ENCODE measurements at regions not wholly inside any gene's neighbourhood (a gene's known extent, or its start where the extent isn't known, plus 50 kb on each side); places are given as distances from the start of the nearest gene placed in this dataset.

GRCh38 chr1:22289307-22289995 is 146.6 kb upstream of the WNT4 start:
- no peaks in the 10 kb centered on the region for H3F3A ChIP-seq (ENCODE audit: control insufficient read depth, insufficient read depth)

DNA sequence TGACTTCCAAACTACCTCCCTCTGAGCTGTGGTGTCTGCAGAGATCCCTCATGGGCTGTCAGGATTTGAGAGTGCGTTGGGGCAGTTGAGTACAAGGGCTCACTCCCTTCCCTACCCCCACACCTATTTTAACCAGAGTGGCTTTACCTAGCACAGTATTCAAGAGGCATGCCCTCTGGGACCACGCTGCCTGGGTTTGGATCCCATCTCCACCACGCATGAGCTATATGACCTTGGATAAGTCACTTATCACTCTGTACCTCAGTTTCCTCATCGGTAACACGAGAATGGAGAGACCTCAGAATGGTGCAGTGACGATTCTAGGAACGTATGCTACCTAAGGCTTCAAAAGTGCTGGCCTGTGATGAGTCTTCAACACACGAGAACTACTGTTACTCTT is 147.3 kb upstream of the WNT4 start:
- H4K20me1 ChIP-seq (ENCODE audit: control insufficient read depth, insufficient read depth, low read depth, low read length): no peaks in the 10 kb centered on the region
- no peaks in the 10 kb centered on the region for H3K79me2 ChIP-seq (ENCODE audit: control insufficient read depth, low read length)
- H3K9me3 ChIP-seq (ENCODE audit: control insufficient read depth, insufficient read depth, low read length): no peaks in the 10 kb centered on the region
- H3K4me1 ChIP-seq (ENCODE audit: control insufficient read depth, low read length): no peaks in the 10 kb centered on the region
- H3K27ac ChIP-seq (ENCODE audit: low read depth, low read length): no peak overlapping the region
- no peaks in the 10 kb centered on the region for H3K27me3 ChIP-seq (ENCODE audit: control insufficient read depth, low read length)
- TF ChIP-seq, protein P1, sequence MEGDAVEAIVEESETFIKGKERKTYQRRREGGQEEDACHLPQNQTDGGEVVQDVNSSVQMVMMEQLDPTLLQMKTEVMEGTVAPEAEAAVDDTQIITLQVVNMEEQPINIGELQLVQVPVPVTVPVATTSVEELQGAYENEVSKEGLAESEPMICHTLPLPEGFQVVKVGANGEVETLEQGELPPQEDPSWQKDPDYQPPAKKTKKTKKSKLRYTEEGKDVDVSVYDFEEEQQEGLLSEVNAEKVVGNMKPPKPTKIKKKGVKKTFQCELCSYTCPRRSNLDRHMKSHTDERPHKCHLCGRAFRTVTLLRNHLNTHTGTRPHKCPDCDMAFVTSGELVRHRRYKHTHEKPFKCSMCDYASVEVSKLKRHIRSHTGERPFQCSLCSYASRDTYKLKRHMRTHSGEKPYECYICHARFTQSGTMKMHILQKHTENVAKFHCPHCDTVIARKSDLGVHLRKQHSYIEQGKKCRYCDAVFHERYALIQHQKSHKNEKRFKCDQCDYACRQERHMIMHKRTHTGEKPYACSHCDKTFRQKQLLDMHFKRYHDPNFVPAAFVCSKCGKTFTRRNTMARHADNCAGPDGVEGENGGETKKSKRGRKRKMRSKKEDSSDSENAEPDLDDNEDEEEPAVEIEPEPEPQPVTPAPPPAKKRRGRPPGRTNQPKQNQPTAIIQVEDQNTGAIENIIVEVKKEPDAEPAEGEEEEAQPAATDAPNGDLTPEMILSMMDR (IDR thresholded peaks at IDR 0.05; ENCODE audit: low read depth, low read length, poor library complexity, severe bottlenecking): no peak
- H3F3A ChIP-seq (ENCODE audit: control insufficient read depth, insufficient read depth): no peaks in the 10 kb centered on the region
- no peak overlapping the region for H3K4me3 ChIP-seq (ENCODE audit: low read length)
- no peaks in the 10 kb centered on the region for H3K9me2 ChIP-seq (replicated peaks; ENCODE audit: control insufficient read depth, low read length)
- H3K4me2 ChIP-seq (ENCODE audit: low read length): no peak overlapping the region
- no peaks in the 10 kb centered on the region for H3K36me3 ChIP-seq (ENCODE audit: control insufficient read depth, low read length)

More at GRCh38 chr1:22289307-22289995, 146.6 kb upstream of the WNT4 start:
- Histone ChIP-seq H3K9me2 (replicated peaks; ENCODE audit: control insufficient read depth, low read length) (no peaks in the 10 kb centered on the region), H4K20me1 (ENCODE audit: control insufficient read depth, insufficient read depth, low read depth, low read length) (no peaks in the 10 kb centered on the region), H3K4me1 (ENCODE audit: control insufficient read depth, low read length) (no peaks in the 10 kb centered on the region), H3K4me2 (ENCODE audit: low read length) (no peak overlapping the region), H3K9me3 (ENCODE audit: control insufficient read depth, insufficient read depth, low read length) (no peaks in the 10 kb centered on the region), H3K36me3 (ENCODE audit: control insufficient read depth, low read length) (no peaks in the 10 kb centered on the region), H3K4me3 (ENCODE audit: low read length) (no peak overlapping the region), H3K27me3 (ENCODE audit: control insufficient read depth, low read length) (no peaks in the 10 kb centered on the region), H3K27ac (ENCODE audit: low read depth, low read length) (no peak overlapping the region), H3K79me2 (ENCODE audit: control insufficient read depth, low read length) (no peaks in the 10 kb centered on the region)
- TF ChIP-seq, protein P1 (IDR thresholded peaks at IDR 0.05; ENCODE audit: low read depth, low read length, poor library complexity, severe bottlenecking): no peak
- no peak for TF ChIP-seq EZH2phosphoT487 (IDR thresholded peaks at IDR 0.05; ENCODE audit: borderline replicate concordance, low read length)

- Histone ChIP-seq H3K4me1 (ENCODE audit: control insufficient read depth, low read length) (no peaks in the 10 kb centered on the region), H4K20me1 (ENCODE audit: control insufficient read depth, insufficient read depth, low read depth, low read length) (no peaks in the 10 kb centered on the region), H3K9me2 (replicated peaks; ENCODE audit: control insufficient read depth, low read length) (no peaks in the 10 kb centered on the region), H3K79me2 (ENCODE audit: control insufficient read depth, low read length) (no peaks in the 10 kb centered on the region), H3K36me3 (ENCODE audit: control insufficient read depth, low read length) (no peaks in the 10 kb centered on the region), H3K27ac (ENCODE audit: low read depth, low read length) (no peak overlapping the region), H3F3A (ENCODE audit: control insufficient read depth, insufficient read depth) (no peaks in the 10 kb centered on the region), H3K27me3 (ENCODE audit: control insufficient read depth, low read length) (no peaks in the 10 kb centered on the region), H3K9me3 (ENCODE audit: control insufficient read depth, insufficient read depth, low read length) (no peaks in the 10 kb centered on the region), H3K4me3 (ENCODE audit: low read length) (no peak overlapping the region), H3K4me2 (ENCODE audit: low read length) (no peak overlapping the region)
- no peak for TF ChIP-seq EZH2phosphoT487 (IDR thresholded peaks at IDR 0.05; ENCODE audit: borderline replicate concordance, low read length)
- TF ChIP-seq, protein P1 (IDR thresholded peaks at IDR 0.05; ENCODE audit: low read depth, low read length, poor library complexity, severe bottlenecking): no peak
These were observed 147.7 kb upstream of the WNT4 start for GRCh38 chr1:22290611-22291010.
